Ishikawa (cell line): ENCODE measurements at regions not wholly inside any gene's neighbourhood (a gene's known extent, or its start where the extent isn't known, plus 50 kb on each side); places are given as distances from the start of the nearest gene placed in this dataset.

Experiments
- CEBPB ChIP-seq: IDR thresholded peaks from 2 replicates; pipeline ENCODE4 v1.6.1; 2012
- CREB1 ChIP-seq: IDR thresholded peaks from 2 replicates; pipeline ENCODE4 v1.6.1; 2012; ENCODE audit warnings: low read depth
- EGR1 ChIP-seq: IDR thresholded peaks from 2 replicates; pipeline ENCODE4 v1.6.1; 2012
- EP300 ChIP-seq: IDR thresholded peaks from 2 replicates; pipeline ENCODE4 v1.6.1; 2012; ENCODE audit warnings: borderline replicate concordance
- FOXM1 ChIP-seq: IDR thresholded peaks from 2 replicates; pipeline ENCODE4 v1.6.1; 2012; ENCODE audit warnings: low read depth, borderline replicate concordance
- NFIC ChIP-seq: IDR thresholded peaks from 2 replicates; pipeline ENCODE4 v1.6.1; 2012
- RAD21 ChIP-seq: IDR thresholded peaks from 2 replicates; pipeline ENCODE4 v1.6.1; 2012; ENCODE audit warnings: low read depth
- TAF1 ChIP-seq: IDR thresholded peaks from 2 replicates; pipeline ENCODE4 v1.6.1; 2012; ENCODE audit warnings: low read depth, mild to moderate bottlenecking
- TCF12 ChIP-seq: IDR thresholded peaks from 2 replicates; pipeline ENCODE4 v1.6.1; 2012; ENCODE audit warnings: low read depth
- TEAD4 ChIP-seq: IDR thresholded peaks from 2 replicates; pipeline ENCODE4 v1.6.1; 2012
- YY1 ChIP-seq: IDR thresholded peaks from 2 replicates; pipeline ENCODE4 v1.6.1; 2012; ENCODE audit warnings: low read depth
- ZBTB7A ChIP-seq: IDR thresholded peaks from 2 replicates; pipeline ENCODE4 v1.6.1; 2012; ENCODE audit warnings: low read depth
- TF ChIP-seq, protein P1 (sequence below): IDR thresholded peaks from 2 replicates; pipeline ENCODE4 v1.6.1; 2012
- TF ChIP-seq, protein P2 (sequence below): IDR thresholded peaks from 2 replicates; pipeline ENCODE4 v1.6.1; 2012
- TF ChIP-seq, protein P3 (sequence below): IDR thresholded peaks from 2 replicates; pipeline ENCODE4 v1.6.1; 2012; ENCODE audit warnings: low read depth, mild to moderate bottlenecking

DNA sequence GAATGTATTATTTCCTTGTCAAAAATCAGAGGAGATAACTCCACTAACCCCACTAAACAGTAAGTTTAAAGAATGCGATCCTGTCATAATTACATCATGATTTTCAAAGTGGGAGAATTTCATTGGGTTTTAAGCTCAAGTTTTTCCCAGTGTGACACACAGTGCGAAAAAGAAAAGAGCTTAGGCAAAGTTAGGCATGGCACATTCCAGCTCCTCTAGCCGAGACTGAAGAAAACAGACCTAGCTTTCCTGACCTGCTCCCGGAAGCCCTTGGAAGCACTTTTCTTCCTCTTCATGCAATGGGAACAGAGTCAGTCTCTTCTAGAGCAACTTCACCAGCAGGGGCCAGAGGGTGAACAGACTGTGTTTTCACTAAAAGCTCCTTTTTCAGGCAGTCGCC, 76.6 kb upstream of the AKIP1 start:
- TF ChIP-seq, protein P1, sequence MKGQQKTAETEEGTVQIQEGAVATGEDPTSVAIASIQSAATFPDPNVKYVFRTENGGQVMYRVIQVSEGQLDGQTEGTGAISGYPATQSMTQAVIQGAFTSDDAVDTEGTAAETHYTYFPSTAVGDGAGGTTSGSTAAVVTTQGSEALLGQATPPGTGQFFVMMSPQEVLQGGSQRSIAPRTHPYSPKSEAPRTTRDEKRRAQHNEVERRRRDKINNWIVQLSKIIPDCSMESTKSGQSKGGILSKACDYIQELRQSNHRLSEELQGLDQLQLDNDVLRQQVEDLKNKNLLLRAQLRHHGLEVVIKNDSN: no peak
- no peak for TF ChIP-seq TEAD4
- no peak for TF ChIP-seq ZBTB7A
- TF ChIP-seq TCF12: no peak
- no peak for TF ChIP-seq NFIC
- no peak for TF ChIP-seq CEBPB
- no peak for TF ChIP-seq RAD21
- TF ChIP-seq, protein P2, sequence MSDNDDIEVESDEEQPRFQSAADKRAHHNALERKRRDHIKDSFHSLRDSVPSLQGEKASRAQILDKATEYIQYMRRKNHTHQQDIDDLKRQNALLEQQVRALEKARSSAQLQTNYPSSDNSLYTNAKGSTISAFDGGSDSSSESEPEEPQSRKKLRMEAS: no peak
- TF ChIP-seq TAF1: no peak
- TF ChIP-seq, protein P3, sequence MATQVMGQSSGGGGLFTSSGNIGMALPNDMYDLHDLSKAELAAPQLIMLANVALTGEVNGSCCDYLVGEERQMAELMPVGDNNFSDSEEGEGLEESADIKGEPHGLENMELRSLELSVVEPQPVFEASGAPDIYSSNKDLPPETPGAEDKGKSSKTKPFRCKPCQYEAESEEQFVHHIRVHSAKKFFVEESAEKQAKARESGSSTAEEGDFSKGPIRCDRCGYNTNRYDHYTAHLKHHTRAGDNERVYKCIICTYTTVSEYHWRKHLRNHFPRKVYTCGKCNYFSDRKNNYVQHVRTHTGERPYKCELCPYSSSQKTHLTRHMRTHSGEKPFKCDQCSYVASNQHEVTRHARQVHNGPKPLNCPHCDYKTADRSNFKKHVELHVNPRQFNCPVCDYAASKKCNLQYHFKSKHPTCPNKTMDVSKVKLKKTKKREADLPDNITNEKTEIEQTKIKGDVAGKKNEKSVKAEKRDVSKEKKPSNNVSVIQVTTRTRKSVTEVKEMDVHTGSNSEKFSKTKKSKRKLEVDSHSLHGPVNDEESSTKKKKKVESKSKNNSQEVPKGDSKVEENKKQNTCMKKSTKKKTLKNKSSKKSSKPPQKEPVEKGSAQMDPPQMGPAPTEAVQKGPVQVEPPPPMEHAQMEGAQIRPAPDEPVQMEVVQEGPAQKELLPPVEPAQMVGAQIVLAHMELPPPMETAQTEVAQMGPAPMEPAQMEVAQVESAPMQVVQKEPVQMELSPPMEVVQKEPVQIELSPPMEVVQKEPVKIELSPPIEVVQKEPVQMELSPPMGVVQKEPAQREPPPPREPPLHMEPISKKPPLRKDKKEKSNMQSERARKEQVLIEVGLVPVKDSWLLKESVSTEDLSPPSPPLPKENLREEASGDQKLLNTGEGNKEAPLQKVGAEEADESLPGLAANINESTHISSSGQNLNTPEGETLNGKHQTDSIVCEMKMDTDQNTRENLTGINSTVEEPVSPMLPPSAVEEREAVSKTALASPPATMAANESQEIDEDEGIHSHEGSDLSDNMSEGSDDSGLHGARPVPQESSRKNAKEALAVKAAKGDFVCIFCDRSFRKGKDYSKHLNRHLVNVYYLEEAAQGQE: no peak
- TF ChIP-seq FOXM1: no peak
- TF ChIP-seq CREB1: no peak
- TF ChIP-seq EP300: no peak

DNA sequence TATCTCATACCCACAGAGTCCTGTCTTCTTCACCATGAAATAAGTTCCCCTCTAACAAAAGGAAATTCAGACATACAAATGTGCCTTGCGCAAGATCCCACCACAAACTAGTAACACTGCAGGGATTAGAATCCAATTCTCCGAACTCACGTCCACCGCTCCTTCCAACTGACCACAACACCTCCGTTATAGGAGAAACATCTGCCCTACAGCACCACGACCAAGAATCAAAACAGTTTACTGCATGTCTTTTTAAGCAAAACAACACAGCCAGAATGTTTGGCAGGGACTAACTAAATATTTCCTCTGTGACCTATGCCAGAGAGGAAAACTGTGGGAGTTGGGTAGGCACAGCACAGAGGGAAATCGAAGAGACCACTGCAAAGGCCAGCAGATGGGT, 72.7 kb upstream of the AKIP1 start:
- TF ChIP-seq CREB1 (no peak), FOXM1 (no peak), EP300 (no peak), CEBPB (no peak), ZBTB7A (no peak), YY1 (no peak), RAD21 (no peak), TCF12 (no peak), TAF1 (no peak), NFIC (no peak), TEAD4 (no peak), EGR1 (no peak)
- TF ChIP-seq, protein P2: no peak
- TF ChIP-seq, protein P3: no peak
- TF ChIP-seq, protein P1: no peak

DNA sequence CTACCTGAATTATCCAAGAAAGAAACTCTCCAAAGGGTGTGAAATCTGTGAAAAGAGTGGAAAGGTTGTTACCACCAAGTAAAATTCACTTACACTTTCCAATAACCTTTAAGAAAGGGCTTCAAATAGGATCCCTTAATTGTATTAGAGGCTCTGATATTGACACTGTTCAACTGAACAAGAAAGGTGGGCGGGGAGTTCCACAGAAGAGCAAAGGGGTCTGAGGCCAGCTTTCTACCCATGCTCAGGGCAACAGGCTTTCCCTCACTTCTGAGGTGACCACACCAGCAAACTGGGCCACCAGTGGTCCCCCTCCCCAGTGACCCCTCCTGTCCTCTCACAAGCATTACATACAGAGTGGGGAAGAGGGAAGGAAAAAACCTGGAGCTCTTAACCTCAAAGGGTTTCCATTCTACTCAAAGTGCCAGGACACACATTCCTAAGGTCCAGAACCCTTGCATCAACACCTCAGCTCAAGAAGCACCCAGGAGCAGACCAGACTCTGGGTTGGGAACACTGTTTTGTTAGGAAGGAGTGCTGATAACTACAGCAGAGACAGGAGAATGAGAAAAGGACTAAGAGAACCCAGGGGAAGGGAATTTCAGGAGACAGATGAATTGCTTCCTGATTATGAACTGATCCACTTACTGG, 71.6 kb upstream of the AKIP1 start:
- TF ChIP-seq CEBPB (no peak), ZBTB7A (no peak), RAD21 (no peak), TAF1 (no peak), NFIC (no peak), CREB1 (no peak), TCF12 (no peak), TEAD4 (no peak), EP300 (no peak), YY1 (no peak)
- TF ChIP-seq, protein P2: no peak
- TF ChIP-seq, protein P3: no peak

DNA sequence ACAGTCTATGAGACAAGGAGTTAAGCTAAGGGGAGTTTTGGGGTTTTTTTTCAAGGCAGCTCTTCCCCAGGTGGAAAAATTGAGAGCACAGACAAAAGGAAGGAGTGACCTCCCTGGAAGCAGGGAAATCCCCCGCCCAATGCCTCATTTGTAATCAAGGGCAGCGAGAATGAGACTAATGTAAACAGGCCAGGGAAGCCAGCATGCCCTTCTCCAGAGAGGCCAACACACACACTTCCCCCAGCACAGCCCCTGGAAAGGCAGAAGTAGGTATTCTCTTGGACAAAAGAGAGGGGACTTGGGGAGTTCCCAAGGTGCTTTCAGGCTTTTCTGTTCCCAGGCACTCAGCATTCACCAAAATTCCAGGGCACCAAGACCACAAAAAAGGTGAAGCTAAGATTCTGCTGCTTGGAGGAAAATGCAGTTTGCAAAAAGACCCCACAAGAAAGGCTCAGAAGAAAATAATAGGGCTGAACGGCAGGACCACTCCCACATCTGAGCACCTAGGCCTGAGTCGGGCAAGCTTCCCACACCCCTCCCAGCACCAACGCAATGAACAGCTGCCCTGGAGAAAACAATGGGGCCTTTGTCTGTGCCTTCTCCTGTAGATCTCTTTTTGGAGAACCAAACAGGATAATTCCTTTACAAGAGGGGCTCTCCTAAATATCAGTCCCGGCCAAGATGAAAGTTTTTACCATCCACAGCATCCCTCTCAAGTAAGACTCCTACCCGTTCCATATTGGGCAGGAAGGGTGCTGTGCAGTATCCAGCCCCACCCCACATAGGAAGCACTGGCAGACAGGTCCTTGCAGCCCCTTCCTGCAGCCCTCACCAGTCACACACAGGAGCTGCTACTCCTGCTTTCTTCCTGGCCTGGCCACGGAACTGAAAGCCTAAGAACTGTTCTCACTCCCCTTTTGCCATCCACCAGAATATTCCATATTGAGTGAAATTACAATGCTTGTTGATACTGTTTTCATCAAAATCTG, 70.7 kb upstream of the AKIP1 start:
- no peak for TF ChIP-seq TAF1
- TF ChIP-seq, protein P3: 0 out of 2 replicates have a peak, but pooled peaks have one; percentile 36
- no peak for TF ChIP-seq TEAD4
- no peak for TF ChIP-seq EP300
- no peak for TF ChIP-seq FOXM1
- TF ChIP-seq, protein P2: no peak
- TF ChIP-seq EGR1: no peak
- TF ChIP-seq RAD21: no peak
- TF ChIP-seq ZBTB7A: no peak
